Neural cell (in vitro differentiated cells): ENCODE measurements at regions not wholly inside any gene's neighbourhood (a gene's known extent, or its start where the extent isn't known, plus 50 kb on each side); places are given as distances from the start of the nearest gene placed in this dataset.

ENCODE experiments used
- TAF1 ChIP-seq: IDR thresholded peaks from 2 replicates; pipeline ENCODE4 v1.6.1; 2012; ENCODE audit warnings: low read depth
- TF ChIP-seq, protein P1 (sequence below): fragments of 450-650 bp; IDR thresholded peaks from 2 replicates; pipeline ENCODE4 v1.5.1; 2014; ENCODE audit warnings: antibody characterized with exemption, mild to moderate bottlenecking, moderate library complexity; ENCODE audit not compliant: poor library complexity, severe bottlenecking

DNA sequence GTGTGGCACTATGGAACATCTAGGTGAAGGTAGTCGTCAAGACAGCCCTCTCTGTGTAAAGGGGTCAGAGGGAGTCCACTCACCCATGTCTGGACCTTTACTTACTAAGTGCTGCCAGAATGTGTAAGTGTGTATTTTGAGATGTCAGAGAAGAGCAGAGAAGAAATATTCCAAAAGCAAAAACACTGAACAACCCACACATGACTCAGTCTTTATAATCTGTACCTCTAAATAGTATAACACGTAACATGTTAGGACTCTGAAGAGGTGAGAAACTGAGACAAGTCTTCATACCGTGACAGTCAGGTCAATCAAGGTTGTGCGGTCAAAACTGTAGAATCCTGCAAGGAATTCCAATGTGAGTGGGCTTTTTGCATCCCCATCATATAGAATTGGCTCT, 555.2 kb downstream of the LMO4 start:
- TF ChIP-seq, protein P1, sequence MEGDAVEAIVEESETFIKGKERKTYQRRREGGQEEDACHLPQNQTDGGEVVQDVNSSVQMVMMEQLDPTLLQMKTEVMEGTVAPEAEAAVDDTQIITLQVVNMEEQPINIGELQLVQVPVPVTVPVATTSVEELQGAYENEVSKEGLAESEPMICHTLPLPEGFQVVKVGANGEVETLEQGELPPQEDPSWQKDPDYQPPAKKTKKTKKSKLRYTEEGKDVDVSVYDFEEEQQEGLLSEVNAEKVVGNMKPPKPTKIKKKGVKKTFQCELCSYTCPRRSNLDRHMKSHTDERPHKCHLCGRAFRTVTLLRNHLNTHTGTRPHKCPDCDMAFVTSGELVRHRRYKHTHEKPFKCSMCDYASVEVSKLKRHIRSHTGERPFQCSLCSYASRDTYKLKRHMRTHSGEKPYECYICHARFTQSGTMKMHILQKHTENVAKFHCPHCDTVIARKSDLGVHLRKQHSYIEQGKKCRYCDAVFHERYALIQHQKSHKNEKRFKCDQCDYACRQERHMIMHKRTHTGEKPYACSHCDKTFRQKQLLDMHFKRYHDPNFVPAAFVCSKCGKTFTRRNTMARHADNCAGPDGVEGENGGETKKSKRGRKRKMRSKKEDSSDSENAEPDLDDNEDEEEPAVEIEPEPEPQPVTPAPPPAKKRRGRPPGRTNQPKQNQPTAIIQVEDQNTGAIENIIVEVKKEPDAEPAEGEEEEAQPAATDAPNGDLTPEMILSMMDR, result no peak
- no peak for TF ChIP-seq TAF1
